ENCODE measurements at regions not wholly inside any gene's neighbourhood (a gene's known extent, or its start where the extent isn't known, plus 50 kb on each side); places are given as distances from the start of the nearest gene placed in this dataset.

GRCh38 chr2:35714883-35715282 lies 640.7 kb upstream of the CRIM1 start:
- no CpG with 5 or more reads among the region's 3 CpGs for WGBS (ENCODE audit: insufficient coverage)
- H3K27me3 ChIP-seq (replicated peaks in 2 of 5; ENCODE audit: control insufficient read depth in 4 of 5, insufficient read depth in 5 of 5, low read length in 4 of 5): no peaks in the 10 kb centered on the region
- POLR2A ChIA-PET: no interaction called here
- no peak for DNase-seq
- no peaks in the 10 kb centered on the region for H3K4me1 ChIP-seq (ENCODE audit: control extremely low read depth in 1 of 4, control insufficient read depth in 4 of 4, insufficient read depth in 4 of 4, low read length in 3 of 4)
- H3K4me3 ChIP-seq (ENCODE audit: control insufficient read depth in 1 of 7, extremely low read depth in 1 of 7, insufficient read depth in 4 of 7, low read depth in 2 of 7, low read length in 6 of 7): no peak overlapping the region
- no peaks in the 10 kb centered on the region for H3K36me3 ChIP-seq (ENCODE audit: control insufficient read depth in 4 of 4, insufficient read depth in 4 of 4, low read length in 3 of 4)
- no peaks in the 10 kb centered on the region for H3K9me3 ChIP-seq (ENCODE audit: control extremely low read depth in 1 of 5, control insufficient read depth in 4 of 5, insufficient read depth in 2 of 5, low read depth in 1 of 5, low read length in 4 of 5)
- CTCF ChIA-PET: no interaction called here
- H3K27ac ChIP-seq (ENCODE audit: insufficient read depth in 1 of 2, low read depth in 1 of 2, low read length in 2 of 2, poor library complexity in 1 of 2, severe bottlenecking in 2 of 2): no peak overlapping the region

GRCh38 chr2:35708411-35708923 lies 647.1 kb upstream of the CRIM1 start:
- 100% methylated on average over 2 of the region's 2 CpGs for WGBS (ENCODE audit: insufficient coverage)
- ChIA-PET CTCF (no interaction called here), POLR2A (no interaction called here)
- no peak for DNase-seq
- Histone ChIP-seq H3K4me1 (ENCODE audit: control extremely low read depth in 1 of 4, control insufficient read depth in 4 of 4, insufficient read depth in 4 of 4, low read length in 3 of 4) (no peaks in the 10 kb centered on the region), H3K36me3 (ENCODE audit: control insufficient read depth in 4 of 4, insufficient read depth in 4 of 4, low read length in 3 of 4) (no peaks in the 10 kb centered on the region), H3K4me3 (ENCODE audit: control insufficient read depth in 1 of 7, extremely low read depth in 1 of 7, insufficient read depth in 4 of 7, low read depth in 2 of 7, low read length in 6 of 7) (no peak overlapping the region), H3K27ac (ENCODE audit: insufficient read depth in 1 of 2, low read depth in 1 of 2, low read length in 2 of 2, poor library complexity in 1 of 2, severe bottlenecking in 2 of 2) (no peak overlapping the region), H3K27me3 (replicated peaks in 2 of 5; ENCODE audit: control insufficient read depth in 4 of 5, insufficient read depth in 5 of 5, low read length in 4 of 5) (no peaks in the 10 kb centered on the region), H3K9me3 (ENCODE audit: control extremely low read depth in 1 of 5, control insufficient read depth in 4 of 5, insufficient read depth in 2 of 5, low read depth in 1 of 5, low read length in 4 of 5) (no peaks in the 10 kb centered on the region)

- Histone ChIP-seq H3K27ac (ENCODE audit: insufficient read depth in 1 of 2, low read depth in 1 of 2, low read length in 2 of 2, poor library complexity in 1 of 2, severe bottlenecking in 2 of 2) (no peak overlapping the region), H3K9me3 (ENCODE audit: control extremely low read depth in 1 of 5, control insufficient read depth in 4 of 5, insufficient read depth in 2 of 5, low read depth in 1 of 5, low read length in 4 of 5) (no peaks in the 10 kb centered on the region), H3K36me3 (ENCODE audit: control insufficient read depth in 4 of 4, insufficient read depth in 4 of 4, low read length in 3 of 4) (no peaks in the 10 kb centered on the region), H3K4me3 (ENCODE audit: control insufficient read depth in 1 of 7, extremely low read depth in 1 of 7, insufficient read depth in 4 of 7, low read depth in 2 of 7, low read length in 6 of 7) (no peak overlapping the region), H3K27me3 (replicated peaks in 2 of 5; ENCODE audit: control insufficient read depth in 4 of 5, insufficient read depth in 5 of 5, low read length in 4 of 5) (no peaks in the 10 kb centered on the region), H3K4me1 (ENCODE audit: control extremely low read depth in 1 of 4, control insufficient read depth in 4 of 4, insufficient read depth in 4 of 4, low read length in 3 of 4) (no peaks in the 10 kb centered on the region)
- POLR2A ChIA-PET: no interaction called here
- WGBS (ENCODE audit: insufficient coverage): no CpG with 5 or more reads among the region's 4 CpGs
- CTCF ChIA-PET: no interaction called here
- DNase-seq: no peak
Measured at GRCh38 chr2:35688309-35688708, 667.3 kb upstream of the CRIM1 start.

- no peak for DNase-seq
- Histone ChIP-seq H3K27ac (ENCODE audit: insufficient read depth in 1 of 2, low read depth in 1 of 2, low read length in 2 of 2, poor library complexity in 1 of 2, severe bottlenecking in 2 of 2) (no peak overlapping the region), H3K27me3 (replicated peaks in 2 of 5; ENCODE audit: control insufficient read depth in 4 of 5, insufficient read depth in 5 of 5, low read length in 4 of 5) (no peaks in the 10 kb centered on the region), H3K36me3 (ENCODE audit: control insufficient read depth in 4 of 4, insufficient read depth in 4 of 4, low read length in 3 of 4) (no peaks in the 10 kb centered on the region), H3K4me1 (ENCODE audit: control extremely low read depth in 1 of 4, control insufficient read depth in 4 of 4, insufficient read depth in 4 of 4, low read length in 3 of 4) (no peaks in the 10 kb centered on the region), H3K4me3 (ENCODE audit: control insufficient read depth in 1 of 7, extremely low read depth in 1 of 7, insufficient read depth in 4 of 7, low read depth in 2 of 7, low read length in 6 of 7) (no peak overlapping the region), H3K9me3 (ENCODE audit: control extremely low read depth in 1 of 5, control insufficient read depth in 4 of 5, insufficient read depth in 2 of 5, low read depth in 1 of 5, low read length in 4 of 5) (no peaks in the 10 kb centered on the region)
- POLR2A ChIA-PET: no interaction called here
- CTCF ChIA-PET: no interaction called here
- WGBS (ENCODE audit: insufficient coverage): 100% methylated on average over 1 of the region's 2 CpGs
Measured at GRCh38 chr2:35651688-35652323, 703.8 kb upstream of the CRIM1 start.

- 100% methylated on average over 1 of the region's 2 CpGs for WGBS (ENCODE audit: insufficient coverage)
- Histone ChIP-seq H3K27ac (ENCODE audit: insufficient read depth in 1 of 2, low read depth in 1 of 2, low read length in 2 of 2, poor library complexity in 1 of 2, severe bottlenecking in 2 of 2) (no peak overlapping the region), H3K9me3 (ENCODE audit: control extremely low read depth in 1 of 5, control insufficient read depth in 4 of 5, insufficient read depth in 2 of 5, low read depth in 1 of 5, low read length in 4 of 5) (no peaks in the 10 kb centered on the region), H3K4me3 (ENCODE audit: control insufficient read depth in 1 of 7, extremely low read depth in 1 of 7, insufficient read depth in 4 of 7, low read depth in 2 of 7, low read length in 6 of 7) (no peak overlapping the region), H3K27me3 (replicated peaks in 2 of 5; ENCODE audit: control insufficient read depth in 4 of 5, insufficient read depth in 5 of 5, low read length in 4 of 5) (no peaks in the 10 kb centered on the region), H3K4me1 (ENCODE audit: control extremely low read depth in 1 of 4, control insufficient read depth in 4 of 4, insufficient read depth in 4 of 4, low read length in 3 of 4) (no peaks in the 10 kb centered on the region), H3K36me3 (ENCODE audit: control insufficient read depth in 4 of 4, insufficient read depth in 4 of 4, low read length in 3 of 4) (no peaks in the 10 kb centered on the region)
- no peak for DNase-seq
- ChIA-PET POLR2A (no interaction called here), CTCF (no interaction called here)
Measured at GRCh38 chr2:35614640-35615039, 740.9 kb upstream of the CRIM1 start.

- DNase-seq: no peak
- Histone ChIP-seq H3K4me3 (ENCODE audit: control insufficient read depth in 1 of 7, extremely low read depth in 1 of 7, insufficient read depth in 4 of 7, low read depth in 2 of 7, low read length in 6 of 7) (no peak overlapping the region), H3K27me3 (replicated peaks in 2 of 5; ENCODE audit: control insufficient read depth in 4 of 5, insufficient read depth in 5 of 5, low read length in 4 of 5) (no peaks in the 10 kb centered on the region), H3K9me3 (ENCODE audit: control extremely low read depth in 1 of 5, control insufficient read depth in 4 of 5, insufficient read depth in 2 of 5, low read depth in 1 of 5, low read length in 4 of 5) (no peaks in the 10 kb centered on the region), H3K4me1 (ENCODE audit: control extremely low read depth in 1 of 4, control insufficient read depth in 4 of 4, insufficient read depth in 4 of 4, low read length in 3 of 4) (no peaks in the 10 kb centered on the region), H3K27ac (ENCODE audit: insufficient read depth in 1 of 2, low read depth in 1 of 2, low read length in 2 of 2, poor library complexity in 1 of 2, severe bottlenecking in 2 of 2) (no peak overlapping the region), H3K36me3 (ENCODE audit: control insufficient read depth in 4 of 4, insufficient read depth in 4 of 4, low read length in 3 of 4) (no peaks in the 10 kb centered on the region)
- no CpG with 5 or more reads among the region's 2 CpGs for WGBS (ENCODE audit: insufficient coverage)
- POLR2A ChIA-PET: no interaction called here
- CTCF ChIA-PET: no interaction called here
Measured at GRCh38 chr2:35606394-35606793, 749.2 kb upstream of the CRIM1 start.

- CTCF ChIA-PET: no interaction called here
Measured at GRCh38 chr2:35598310-35598709, 757.3 kb upstream of the CRIM1 start.

More at GRCh38 chr2:35598310-35598709, 757.3 kb upstream of the CRIM1 start:
- POLR2A ChIA-PET: no interaction called here
- WGBS (ENCODE audit: insufficient coverage): 83% methylated on average over 1 of the region's 1 CpG
- H3K27me3 ChIP-seq (replicated peaks in 2 of 5; ENCODE audit: control insufficient read depth in 4 of 5, insufficient read depth in 5 of 5, low read length in 4 of 5): no peaks in the 10 kb centered on the region
- no peak for DNase-seq
- no peaks in the 10 kb centered on the region for H3K36me3 ChIP-seq (ENCODE audit: control insufficient read depth in 4 of 4, insufficient read depth in 4 of 4, low read length in 3 of 4)
- no peaks in the 10 kb centered on the region for H3K4me1 ChIP-seq (ENCODE audit: control extremely low read depth in 1 of 4, control insufficient read depth in 4 of 4, insufficient read depth in 4 of 4, low read length in 3 of 4)
- H3K27ac ChIP-seq (ENCODE audit: insufficient read depth in 1 of 2, low read depth in 1 of 2, low read length in 2 of 2, poor library complexity in 1 of 2, severe bottlenecking in 2 of 2): no peak overlapping the region
- peaks cover 0 to 14% (median 4%) of the 10 kb centered on the region in 5 experiments for H3K9me3 ChIP-seq (ENCODE audit: control extremely low read depth in 1 of 5, control insufficient read depth in 4 of 5, insufficient read depth in 2 of 5, low read depth in 1 of 5, low read length in 4 of 5)
- no peak overlapping the region for H3K4me3 ChIP-seq (ENCODE audit: control insufficient read depth in 1 of 7, extremely low read depth in 1 of 7, insufficient read depth in 4 of 7, low read depth in 2 of 7, low read length in 6 of 7)

All from common myeloid progenitor, CD34-positive (primary cell).